ENCODE measurements at regions not wholly inside any gene's neighbourhood (a gene's known extent, or its start where the extent isn't known, plus 50 kb on each side); places are given as distances from the start of the nearest gene placed in this dataset.

GRCh38 chr6:93498713-93499112, 79.4 kb upstream of the EPHA7 start:
- H4K20me1 ChIP-seq (ENCODE audit: control insufficient read depth, extremely low read depth, insufficient read depth, low read length): no peaks in the 10 kb centered on the region
- H3K4me3 ChIP-seq (ENCODE audit: control insufficient read depth in 2 of 3, extremely low read depth in 1 of 3, insufficient read depth in 2 of 3, low read depth in 1 of 3, low read length in 3 of 3): no peak overlapping the region
- no peak overlapping the region for H3K4me2 ChIP-seq (ENCODE audit: control insufficient read depth, extremely low read depth, insufficient read depth, low read depth, low read length)
- no peak for TF ChIP-seq CTCF (optimal IDR thresholded peaks at IDR 0.05 in 1 of 3, IDR thresholded peaks at IDR 0.05 in 1 of 3, conservative IDR thresholded peaks at IDR 0.05 in 1 of 3; ENCODE audit: extremely low read depth in 1 of 3, insufficient read depth in 2 of 3, low read length in 3 of 3)
- H3K27ac ChIP-seq (ENCODE audit: control insufficient read depth, insufficient read depth, low read length): no peak overlapping the region
- no peaks in the 10 kb centered on the region for H3K9me1 ChIP-seq (ENCODE audit: control insufficient read depth, extremely low read depth, insufficient read depth, low read length)
- H3K79me2 ChIP-seq (ENCODE audit: control insufficient read depth, insufficient read depth, low read length): no peaks in the 10 kb centered on the region
- no peak overlapping the region for H2AFZ ChIP-seq (ENCODE audit: control insufficient read depth, low read length)
- no peak overlapping the region for H3K9ac ChIP-seq (ENCODE audit: control insufficient read depth, extremely low read depth, insufficient read depth, low read length)
- dilution Hi-C loops (cut with MboI; ENCODE audit: extremely low pct_ligation_motif_present, low sequenced_read_pairs): no loop called here
- no peaks in the 10 kb centered on the region for H3K4me1 ChIP-seq (ENCODE audit: control insufficient read depth, extremely low read depth, insufficient read depth, low read length)
- no peaks in the 10 kb centered on the region for H3K27me3 ChIP-seq (ENCODE audit: control insufficient read depth, extremely low read depth, insufficient read depth, low read length)
- DNase-seq (ENCODE audit: low read depth, low spot score): no peak
- FAIRE-seq: no peak
- H3K9me3 ChIP-seq (ENCODE audit: control insufficient read depth, low read depth, low read length): no peaks in the 10 kb centered on the region
- no peaks in the 10 kb centered on the region for H3K36me3 ChIP-seq (ENCODE audit: control insufficient read depth in 2 of 2, extremely low read depth in 1 of 2, insufficient read depth in 2 of 2, low read length in 2 of 2)

- H3K4me1 ChIP-seq (ENCODE audit: control insufficient read depth, extremely low read depth, insufficient read depth, low read length): no peaks in the 10 kb centered on the region
- H3K36me3 ChIP-seq (ENCODE audit: control insufficient read depth in 2 of 2, extremely low read depth in 1 of 2, insufficient read depth in 2 of 2, low read length in 2 of 2): no peaks in the 10 kb centered on the region
- DNase-seq (ENCODE audit: low read depth, low spot score): no peak
- no peak overlapping the region for H3K9ac ChIP-seq (ENCODE audit: control insufficient read depth, extremely low read depth, insufficient read depth, low read length)
- no peak overlapping the region for H2AFZ ChIP-seq (ENCODE audit: control insufficient read depth, low read length)
- H3K9me3 ChIP-seq (ENCODE audit: control insufficient read depth, low read depth, low read length): no peaks in the 10 kb centered on the region
- H4K20me1 ChIP-seq (ENCODE audit: control insufficient read depth, extremely low read depth, insufficient read depth, low read length): no peaks in the 10 kb centered on the region
- H3K27me3 ChIP-seq (ENCODE audit: control insufficient read depth, extremely low read depth, insufficient read depth, low read length): no peaks in the 10 kb centered on the region
- H3K79me2 ChIP-seq (ENCODE audit: control insufficient read depth, insufficient read depth, low read length): no peaks in the 10 kb centered on the region
- no peak for TF ChIP-seq EZH2 (IDR thresholded peaks at IDR 0.05; ENCODE audit: low read length)
- TF ChIP-seq CTCF (optimal IDR thresholded peaks at IDR 0.05 in 1 of 3, IDR thresholded peaks at IDR 0.05 in 1 of 3, conservative IDR thresholded peaks at IDR 0.05 in 1 of 3; ENCODE audit: extremely low read depth in 1 of 3, insufficient read depth in 2 of 3, low read length in 3 of 3): no peak
- no peak overlapping the region for H3K27ac ChIP-seq (ENCODE audit: control insufficient read depth, insufficient read depth, low read length)
- FAIRE-seq: no peak
- H3K9me1 ChIP-seq (ENCODE audit: control insufficient read depth, extremely low read depth, insufficient read depth, low read length): no peaks in the 10 kb centered on the region
- H3K4me2 ChIP-seq (ENCODE audit: control insufficient read depth, extremely low read depth, insufficient read depth, low read depth, low read length): no peak overlapping the region
- H3K4me3 ChIP-seq (ENCODE audit: control insufficient read depth in 2 of 3, extremely low read depth in 1 of 3, insufficient read depth in 2 of 3, low read depth in 1 of 3, low read length in 3 of 3): no peak overlapping the region
- dilution Hi-C loops (cut with MboI; ENCODE audit: extremely low pct_ligation_motif_present, low sequenced_read_pairs): no loop called here
Measured at GRCh38 chr6:93496548-93496947, 77.2 kb upstream of the EPHA7 start.
